PC-3 (cell line): ENCODE measurements at regions not wholly inside any gene's neighbourhood (a gene's known extent, or its start where the extent isn't known, plus 50 kb on each side); places are given as distances from the start of the nearest gene placed in this dataset.

Experiments used
- ATAC-seq: fragments of 200-7000 bp; cut with Tn5 transposase; 2 replicates; pipeline ENCODE4 v1.9.1; 2020; ENCODE audit warnings: mild to moderate bottlenecking, moderate library complexity
- BruUV-seq: library from RNA; stranded (reverse); fragments of 400-500 nt; replicated peaks from 2 replicates; lab custom pipeline; 2021; lab: Mats Ljungman, UMichigan
- CTCF ChIA-PET: fragments of 300-600 bp; sonication (Branson Sonifier 250); formaldehyde crosslinking; loops from one replicate; lab custom pipeline; 2022; ENCODE audit warnings: antibody characterized with exemption; lab: Charles Lee
- POLR2A ChIA-PET: fragments of 300-600 bp; sonication (Branson Sonifier 250); formaldehyde crosslinking; loops from one replicate; lab custom pipeline; 2022; ENCODE audit warnings: antibody characterized with exemption; ENCODE audit not compliant: unreplicated experiment; lab: Charles Lee
- DNase-seq: peaks from one replicate; pipeline ENCODE4 v3.0.0-alpha.2; 2015
- H2AFZ ChIP-seq: fragments of 300-600 bp; sonication (generic); 2 replicates; pipeline ENCODE4 v1.6.0; 2016; ENCODE audit warnings: antibody characterized with exemption, low read length
- H3F3A ChIP-seq: fragments of 300-600 bp; sonication (generic); one replicate; pipeline ENCODE4 v1.6.0; 2017; ENCODE audit warnings: antibody characterized with exemption, low read length, control low read depth, mild to moderate bottlenecking; ENCODE audit not compliant: unreplicated experiment
- H3K27ac ChIP-seq: fragments of 300-600 bp; sonication (generic); 2 replicates; pipeline ENCODE4 v1.5.1; 2016; ENCODE audit warnings: mild to moderate bottlenecking, low read length
- H3K27me3 ChIP-seq: fragments of 300-600 bp; sonication (generic); 2 replicates; pipeline ENCODE4 v1.6.1; 2016; ENCODE audit warnings: low read length, mixed read lengths
- H3K36me3 ChIP-seq: fragments of 300-600 bp; sonication (generic); 2 replicates; pipeline ENCODE4 v1.6.1; 2016; ENCODE audit warnings: low read depth, mixed run types, low read length, mixed read lengths
- H3K4me1 ChIP-seq: fragments of 300-600 bp; sonication (generic); 2 replicates; pipeline ENCODE4 v1.5.1; 2016; ENCODE audit warnings: low read length; ENCODE audit not compliant: insufficient read depth
- H3K4me2 ChIP-seq: fragments of 300-600 bp; sonication (generic); 2 replicates; pipeline ENCODE4 v1.6.0; 2016; ENCODE audit warnings: low read length
- H3K4me3 ChIP-seq: fragments of 300-600 bp; sonication (generic); 2 replicates; pipeline ENCODE4 v1.5.1; 2016; ENCODE audit warnings: mild to moderate bottlenecking, low read length, mixed read lengths
- H3K79me2 ChIP-seq: fragments of 300-600 bp; sonication (generic); 2 replicates; pipeline ENCODE4 v1.6.1; 2017; ENCODE audit warnings: low read length, mixed read lengths
- H3K9ac ChIP-seq: fragments of 300-600 bp; sonication (generic); 2 replicates; pipeline ENCODE4 v1.6.0; 2016; ENCODE audit warnings: mild to moderate bottlenecking, low read length
- H3K9me2 ChIP-seq: fragments of 300-600 bp; sonication (generic); replicated peaks from 2 replicates; pipeline ENCODE4 v1.6.1; 2016; ENCODE audit warnings: mixed run types, low read length, mixed read lengths
- H3K9me3 ChIP-seq: fragments of 300-600 bp; sonication (generic); 2 replicates; pipeline ENCODE4 v1.6.1; 2016; ENCODE audit warnings: low read length, mixed read lengths
- H4K20me1 ChIP-seq: fragments of 300-600 bp; sonication (generic); 2 replicates; pipeline ENCODE4 v1.6.1; 2016; ENCODE audit warnings: low read length, mixed read lengths
- EZH2 ChIP-seq: fragments of 300-600 bp; sonication (generic); IDR thresholded peaks from one replicate; pipeline ENCODE4 v1.6.1; 2017; ENCODE audit warnings: antibody characterized with exemption, mild to moderate bottlenecking, low read length; ENCODE audit not compliant: unreplicated experiment
- EZH2phosphoT487 ChIP-seq: fragments of 300-600 bp; sonication (generic); IDR thresholded peaks from 2 replicates; pipeline ENCODE4 v1.6.1; 2018; ENCODE audit warnings: mild to moderate bottlenecking, antibody characterized with exemption, low read length, borderline replicate concordance
- intact Hi-C: fragments of 100-400 bp; cut with micrococcal nuclease; formaldehyde crosslinking; loops from 2 replicates; pipeline ENCODE4 v1.9.0; 2023
- TF ChIP-seq, protein P1 (sequence below): fragments of 300-600 bp; sonication (generic); conservative IDR thresholded peaks from 2 replicates; pipeline ENCODE4 v1.5.1; 2017; ENCODE audit warnings: antibody characterized with exemption, low read depth, mild to moderate bottlenecking, low read length

DNA sequence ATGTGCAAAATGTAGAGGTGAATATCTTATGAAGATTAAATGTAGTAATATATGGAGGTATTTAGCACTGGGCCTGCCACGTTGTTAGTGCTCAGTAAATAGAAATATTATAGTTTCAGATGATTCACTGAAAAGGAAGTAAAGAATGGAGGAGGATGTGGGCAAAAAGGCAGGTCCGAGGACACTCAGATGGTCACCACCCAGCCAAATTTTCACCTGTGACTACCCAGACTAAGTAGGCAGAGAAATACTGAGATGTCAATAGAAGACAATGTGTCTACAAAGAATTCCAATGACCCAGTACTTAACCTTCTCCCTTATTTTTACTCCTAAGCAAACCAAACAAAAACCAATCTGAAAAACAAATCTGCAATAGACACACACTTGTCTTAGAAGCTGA, 70.3 kb upstream of the ATP10B start:
- Histone ChIP-seq H3K4me1 (no peaks in the 10 kb centered on the region), H3K4me2 (no peak overlapping the region), H3K36me3 (no peaks in the 10 kb centered on the region; the same call in 1 of the 2 replicates), H3K27me3 (no peaks in the 10 kb centered on the region), H3K27ac (no peak overlapping the region), H3F3A (no peaks in the 10 kb centered on the region), H3K9ac (no peak overlapping the region), H3K9me3 (0 out of 2 replicates have a peak, but pooled peaks cover 2% of the 10 kb centered on the region), H3K4me3 (no peak overlapping the region), H3K79me2 (no peaks in the 10 kb centered on the region), H2AFZ (no peak overlapping the region), H3K9me2 (no peaks in the 10 kb centered on the region), H4K20me1 (no peaks in the 10 kb centered on the region)
- BruUV-seq: no TSS peak
- ChIA-PET POLR2A (no interaction called here), CTCF (no interaction called here)
- intact Hi-C loops: no loop called here
- DNase-seq (no peak), ATAC-seq (no peak)
- TF ChIP-seq EZH2phosphoT487 (no peak), EZH2 (no peak)
- TF ChIP-seq, protein P1, sequence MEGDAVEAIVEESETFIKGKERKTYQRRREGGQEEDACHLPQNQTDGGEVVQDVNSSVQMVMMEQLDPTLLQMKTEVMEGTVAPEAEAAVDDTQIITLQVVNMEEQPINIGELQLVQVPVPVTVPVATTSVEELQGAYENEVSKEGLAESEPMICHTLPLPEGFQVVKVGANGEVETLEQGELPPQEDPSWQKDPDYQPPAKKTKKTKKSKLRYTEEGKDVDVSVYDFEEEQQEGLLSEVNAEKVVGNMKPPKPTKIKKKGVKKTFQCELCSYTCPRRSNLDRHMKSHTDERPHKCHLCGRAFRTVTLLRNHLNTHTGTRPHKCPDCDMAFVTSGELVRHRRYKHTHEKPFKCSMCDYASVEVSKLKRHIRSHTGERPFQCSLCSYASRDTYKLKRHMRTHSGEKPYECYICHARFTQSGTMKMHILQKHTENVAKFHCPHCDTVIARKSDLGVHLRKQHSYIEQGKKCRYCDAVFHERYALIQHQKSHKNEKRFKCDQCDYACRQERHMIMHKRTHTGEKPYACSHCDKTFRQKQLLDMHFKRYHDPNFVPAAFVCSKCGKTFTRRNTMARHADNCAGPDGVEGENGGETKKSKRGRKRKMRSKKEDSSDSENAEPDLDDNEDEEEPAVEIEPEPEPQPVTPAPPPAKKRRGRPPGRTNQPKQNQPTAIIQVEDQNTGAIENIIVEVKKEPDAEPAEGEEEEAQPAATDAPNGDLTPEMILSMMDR: no peak

DNA sequence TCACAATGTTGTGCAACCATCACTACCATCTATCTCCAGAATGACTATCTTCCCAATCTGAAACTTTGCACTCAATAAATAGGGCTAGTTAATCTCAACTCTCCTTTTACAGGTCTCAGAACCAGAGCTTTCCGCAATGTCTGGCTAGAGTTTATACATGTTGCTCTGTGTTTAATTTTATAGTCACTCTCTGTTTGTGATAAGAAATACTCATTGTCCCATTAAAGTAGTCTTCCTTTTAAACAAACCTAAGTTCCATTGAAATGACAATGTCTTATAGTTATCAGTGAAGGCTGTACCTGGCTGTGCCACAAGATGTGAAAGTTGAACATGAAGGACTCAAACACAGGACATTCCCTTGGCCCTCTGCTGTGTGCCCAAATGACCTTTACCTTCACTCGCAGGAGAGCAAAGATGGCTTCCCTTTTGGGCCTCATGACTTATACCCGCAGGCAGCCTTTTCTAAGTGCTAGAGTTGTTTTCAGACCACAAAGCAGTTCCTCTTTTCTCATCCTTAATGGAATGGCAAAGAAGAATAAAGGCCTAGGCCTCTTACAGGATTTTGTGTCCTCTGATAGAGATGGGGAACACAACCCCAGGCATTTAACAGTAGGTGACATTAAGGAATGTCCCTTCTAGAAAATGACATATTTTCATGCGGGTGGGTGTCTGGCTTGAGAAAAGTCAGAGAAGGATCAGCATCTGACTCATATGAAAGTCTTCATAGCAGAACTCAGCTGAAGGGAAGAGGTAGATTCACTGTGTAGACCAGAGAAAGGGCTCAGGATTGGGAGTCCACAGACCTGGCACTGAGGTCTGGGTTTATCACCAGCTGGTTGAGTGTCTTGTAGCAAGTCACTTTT, 69.6 kb upstream of the ATP10B start:
- no peak for TF ChIP-seq EZH2phosphoT487
- TF ChIP-seq, protein P1: no peak
- no peak for TF ChIP-seq EZH2
- Histone ChIP-seq H3F3A (no peaks in the 10 kb centered on the region), H3K27ac (no peak overlapping the region), H3K4me2 (no peak overlapping the region), H3K27me3 (no peaks in the 10 kb centered on the region), H3K4me3 (no peak overlapping the region), H3K79me2 (no peaks in the 10 kb centered on the region), H2AFZ (no peak overlapping the region), H3K36me3 (no peaks in the 10 kb centered on the region; the same call in 1 of the 2 replicates), H3K9me2 (no peaks in the 10 kb centered on the region), H4K20me1 (no peaks in the 10 kb centered on the region), H3K9me3 (0 out of 2 replicates have a peak, but pooled peaks cover 7% of the 10 kb centered on the region), H3K4me1 (no peaks in the 10 kb centered on the region), H3K9ac (no peak overlapping the region)
- BruUV-seq: no TSS peak
- no peak for ATAC-seq
- no peak for DNase-seq
- CTCF ChIA-PET: no interaction called here
- POLR2A ChIA-PET: no interaction called here
- intact Hi-C loops: no loop called here

DNA sequence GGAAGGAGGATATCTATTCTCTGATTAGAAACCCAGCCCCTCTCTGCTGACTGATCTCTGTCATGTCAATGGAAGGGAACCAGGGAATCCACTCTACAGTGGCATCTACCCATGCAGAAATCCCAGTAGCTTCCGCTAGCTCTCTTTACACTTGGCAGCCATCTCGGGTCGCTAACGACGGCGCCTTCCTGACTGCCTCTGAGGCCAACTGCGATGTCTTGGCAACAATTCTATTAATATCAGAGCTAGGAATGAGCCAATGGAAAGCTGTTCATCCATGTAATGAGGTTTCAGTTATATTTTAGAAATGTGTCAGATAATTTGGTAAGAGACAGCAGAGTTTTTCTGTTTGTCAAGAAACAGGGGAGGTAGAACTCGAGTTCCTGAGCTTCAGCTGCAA, 67.6 kb upstream of the ATP10B start:
- Histone ChIP-seq H3K36me3 (no peaks in the 10 kb centered on the region; the same call in 1 of the 2 replicates), H3K9ac (no peak overlapping the region), H3K27ac (no peak overlapping the region), H3K9me3 (0 out of 2 replicates have a peak, but pooled peaks cover 7% of the 10 kb centered on the region), H3K79me2 (no peaks in the 10 kb centered on the region), H3K27me3 (no peaks in the 10 kb centered on the region), H3K9me2 (no peaks in the 10 kb centered on the region), H3F3A (no peaks in the 10 kb centered on the region), H3K4me1 (no peaks in the 10 kb centered on the region), H4K20me1 (no peaks in the 10 kb centered on the region), H3K4me2 (no peak overlapping the region), H3K4me3 (no peak overlapping the region), H2AFZ (no peak overlapping the region)
- POLR2A ChIA-PET: no interaction called here
- no peak for ATAC-seq
- TF ChIP-seq EZH2 (no peak), EZH2phosphoT487 (no peak)
- TF ChIP-seq, protein P1: no peak
- CTCF ChIA-PET: no interaction called here
- no peak for DNase-seq
- no TSS peak for BruUV-seq
- intact Hi-C loops: no loop called here
